Fibroblast of skin of left biceps (primary cell): ENCODE measurements at regions not wholly inside any gene's neighbourhood (a gene's known extent, or its start where the extent isn't known, plus 50 kb on each side); places are given as distances from the start of the nearest gene placed in this dataset.
"Not testable (repeated sequence)": the region's sequence is repeated elsewhere in the genome, so short reads cannot be mapped to it uniquely, and the experiment has no call there.

Experiments used
- DNase-seq, 2 experiments: peaks; one replicate each; pipeline ENCODE4 v3.0.0-alpha.2; 2013; ENCODE audit warnings: low read depth in 2 of 2

GRCh38 chr4:60463857-60464502 lies 736.1 kb upstream of the ADGRL3 start:
- DNase-seq: no peak

GRCh38 chr4:60482921-60483351 lies 717.2 kb upstream of the ADGRL3 start:
- DNase-seq: no peak

GRCh38 chr4:60485276-60485675 lies 714.9 kb upstream of the ADGRL3 start:
- peak in 1 of 2 experiments; percentile 3 for DNase-seq

- DNase-seq: not testable (repeated sequence)
Observed at GRCh38 chr4:60487118-60487761, 712.9 kb upstream of the ADGRL3 start.

GRCh38 chr4:60500810-60501209 lies 699.3 kb upstream of the ADGRL3 start:
- no peak for DNase-seq

- DNase-seq: no peak
Observed at GRCh38 chr4:60502733-60503132, 697.4 kb upstream of the ADGRL3 start.

GRCh38 chr4:60506061-60506460 lies 694.1 kb upstream of the ADGRL3 start:
- DNase-seq: no peak

GRCh38 chr4:60522265-60522664 lies 677.9 kb upstream of the ADGRL3 start:
- DNase-seq: no peak

GRCh38 chr4:60531776-60532379 lies 668.2 kb upstream of the ADGRL3 start:
- DNase-seq: no peak

GRCh38 chr4:60544981-60545380 lies 655.1 kb upstream of the ADGRL3 start:
- no peak for DNase-seq

- no peak for DNase-seq
Observed at GRCh38 chr4:60562334-60562733, 637.8 kb upstream of the ADGRL3 start.

GRCh38 chr4:60565558-60565957 lies 634.6 kb upstream of the ADGRL3 start:
- DNase-seq: no peak

GRCh38 chr4:60575336-60575735 lies 624.8 kb upstream of the ADGRL3 start:
- DNase-seq: no peak

GRCh38 chr4:60579335-60579734 lies 620.8 kb upstream of the ADGRL3 start:
- DNase-seq: no peak

- no peak for DNase-seq
Observed at GRCh38 chr4:60581919-60582536, 618.1 kb upstream of the ADGRL3 start.

- DNase-seq: no peak
Observed at GRCh38 chr4:60588556-60588955, 611.6 kb upstream of the ADGRL3 start.

GRCh38 chr4:60589425-60589824 lies 610.7 kb upstream of the ADGRL3 start:
- DNase-seq: no peak

GRCh38 chr4:60590116-60590515 lies 610.0 kb upstream of the ADGRL3 start:
- no peak for DNase-seq

GRCh38 chr4:60605646-60606354 lies 594.3 kb upstream of the ADGRL3 start:
- peak; percentile 53 to 57 for DNase-seq

- no peak for DNase-seq
Observed at GRCh38 chr4:60611762-60612496, 588.2 kb upstream of the ADGRL3 start.

GRCh38 chr4:60617731-60618130 lies 582.4 kb upstream of the ADGRL3 start:
- no peak for DNase-seq
